ENCODE measurements at regions not wholly inside any gene's neighbourhood (a gene's known extent, or its start where the extent isn't known, plus 50 kb on each side); places are given as distances from the start of the nearest gene placed in this dataset.

DNA sequence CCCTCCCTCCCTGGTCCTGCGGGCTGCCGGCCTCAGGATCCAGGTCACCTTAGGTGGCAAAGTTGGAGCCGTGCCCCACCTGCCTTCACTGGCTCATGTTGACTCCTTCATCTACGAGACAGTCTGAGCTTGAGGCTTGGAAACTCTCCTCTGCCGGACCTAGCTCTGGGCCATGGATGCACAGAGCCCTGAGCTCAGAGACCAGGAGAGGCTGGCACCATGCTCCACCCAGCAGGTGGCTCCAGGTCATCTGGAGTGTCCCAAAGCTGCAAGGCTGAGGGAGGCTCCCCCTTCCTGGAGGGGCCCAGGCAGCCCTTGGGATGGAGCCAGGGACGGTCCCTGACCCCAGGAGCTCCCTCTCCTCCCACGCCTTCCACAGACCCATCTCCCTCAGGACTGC, 81.3 kb downstream of the PDGFA start:
- TF ChIP-seq, protein P1, sequence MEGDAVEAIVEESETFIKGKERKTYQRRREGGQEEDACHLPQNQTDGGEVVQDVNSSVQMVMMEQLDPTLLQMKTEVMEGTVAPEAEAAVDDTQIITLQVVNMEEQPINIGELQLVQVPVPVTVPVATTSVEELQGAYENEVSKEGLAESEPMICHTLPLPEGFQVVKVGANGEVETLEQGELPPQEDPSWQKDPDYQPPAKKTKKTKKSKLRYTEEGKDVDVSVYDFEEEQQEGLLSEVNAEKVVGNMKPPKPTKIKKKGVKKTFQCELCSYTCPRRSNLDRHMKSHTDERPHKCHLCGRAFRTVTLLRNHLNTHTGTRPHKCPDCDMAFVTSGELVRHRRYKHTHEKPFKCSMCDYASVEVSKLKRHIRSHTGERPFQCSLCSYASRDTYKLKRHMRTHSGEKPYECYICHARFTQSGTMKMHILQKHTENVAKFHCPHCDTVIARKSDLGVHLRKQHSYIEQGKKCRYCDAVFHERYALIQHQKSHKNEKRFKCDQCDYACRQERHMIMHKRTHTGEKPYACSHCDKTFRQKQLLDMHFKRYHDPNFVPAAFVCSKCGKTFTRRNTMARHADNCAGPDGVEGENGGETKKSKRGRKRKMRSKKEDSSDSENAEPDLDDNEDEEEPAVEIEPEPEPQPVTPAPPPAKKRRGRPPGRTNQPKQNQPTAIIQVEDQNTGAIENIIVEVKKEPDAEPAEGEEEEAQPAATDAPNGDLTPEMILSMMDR (IDR thresholded peaks at IDR 0.05), result no peak
- no peak for TF ChIP-seq POLR2A (IDR thresholded peaks at IDR 0.05)

All from thyroid gland (tissue), 4 donors.